Fibroblast of villous mesenchyme (primary cell): ENCODE measurements at regions not wholly inside any gene's neighbourhood (a gene's known extent, or its start where the extent isn't known, plus 50 kb on each side); places are given as distances from the start of the nearest gene placed in this dataset.
"Not testable (repeated sequence)": the region's sequence is repeated elsewhere in the genome, so short reads cannot be mapped to it uniquely, and the experiment has no call there.

Experiments used
- DNase-seq: peaks from one replicate; pipeline ENCODE4 v3.0.0-alpha.2; 2010; ENCODE audit warnings: low read depth
- H3K4me3 ChIP-seq: 2 replicates; pipeline ENCODE4 v1.5.1; 2011; ENCODE audit warnings: low read depth, mild to moderate bottlenecking, low read length
- TF ChIP-seq, protein P1 (sequence below): IDR thresholded peaks from 2 replicates; pipeline ENCODE4 v1.5.1; 2012; ENCODE audit warnings: low read depth, mild to moderate bottlenecking, low read length; ENCODE audit not compliant: insufficient read depth

DNA sequence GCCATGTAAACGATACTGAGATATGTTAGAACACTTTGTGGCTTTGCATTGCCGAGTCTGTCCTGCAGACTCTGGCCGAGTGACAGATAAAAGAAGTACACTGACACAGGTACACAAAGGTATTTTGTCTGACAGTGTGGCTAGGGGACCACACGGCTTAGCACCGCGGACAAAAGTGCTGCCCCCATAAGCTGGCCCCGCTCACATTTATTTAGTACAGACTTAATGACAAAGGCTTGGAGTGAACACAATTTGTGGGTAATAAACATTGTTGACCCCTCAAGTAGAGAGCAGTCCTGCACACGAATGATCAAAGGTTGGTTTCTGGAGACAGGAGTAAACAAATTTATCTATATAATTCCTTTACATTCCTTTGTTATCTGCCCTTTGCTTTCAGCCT lies 976.8 kb downstream of the TRAM1L1 start:
- TF ChIP-seq, protein P1, sequence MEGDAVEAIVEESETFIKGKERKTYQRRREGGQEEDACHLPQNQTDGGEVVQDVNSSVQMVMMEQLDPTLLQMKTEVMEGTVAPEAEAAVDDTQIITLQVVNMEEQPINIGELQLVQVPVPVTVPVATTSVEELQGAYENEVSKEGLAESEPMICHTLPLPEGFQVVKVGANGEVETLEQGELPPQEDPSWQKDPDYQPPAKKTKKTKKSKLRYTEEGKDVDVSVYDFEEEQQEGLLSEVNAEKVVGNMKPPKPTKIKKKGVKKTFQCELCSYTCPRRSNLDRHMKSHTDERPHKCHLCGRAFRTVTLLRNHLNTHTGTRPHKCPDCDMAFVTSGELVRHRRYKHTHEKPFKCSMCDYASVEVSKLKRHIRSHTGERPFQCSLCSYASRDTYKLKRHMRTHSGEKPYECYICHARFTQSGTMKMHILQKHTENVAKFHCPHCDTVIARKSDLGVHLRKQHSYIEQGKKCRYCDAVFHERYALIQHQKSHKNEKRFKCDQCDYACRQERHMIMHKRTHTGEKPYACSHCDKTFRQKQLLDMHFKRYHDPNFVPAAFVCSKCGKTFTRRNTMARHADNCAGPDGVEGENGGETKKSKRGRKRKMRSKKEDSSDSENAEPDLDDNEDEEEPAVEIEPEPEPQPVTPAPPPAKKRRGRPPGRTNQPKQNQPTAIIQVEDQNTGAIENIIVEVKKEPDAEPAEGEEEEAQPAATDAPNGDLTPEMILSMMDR = no peak
- DNase-seq = no peak
- no peak overlapping the region for H3K4me3 ChIP-seq

DNA sequence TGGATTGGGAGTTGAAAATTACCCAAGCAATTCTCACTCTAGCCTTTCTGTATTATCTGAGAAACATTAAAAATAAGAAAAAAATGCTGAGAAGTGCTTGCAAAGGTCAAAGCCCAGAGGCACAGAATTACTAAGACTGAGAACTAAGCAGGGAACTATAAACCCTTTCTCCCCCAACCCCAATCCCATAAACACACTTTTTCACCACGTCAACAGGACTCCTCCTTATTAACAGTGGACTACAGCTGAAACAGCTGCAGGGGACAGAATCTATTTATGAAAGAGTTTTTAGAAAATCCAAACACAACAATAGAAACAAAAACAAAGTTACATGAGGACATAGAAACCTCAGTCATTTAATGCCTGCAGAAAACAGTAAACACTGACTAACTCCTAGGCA lies 984.1 kb downstream of the TRAM1L1 start:
- DNase-seq = peak; percentile 12
- H3K4me3 ChIP-seq = no peak overlapping the region
- TF ChIP-seq, protein P1 = no peak

DNA sequence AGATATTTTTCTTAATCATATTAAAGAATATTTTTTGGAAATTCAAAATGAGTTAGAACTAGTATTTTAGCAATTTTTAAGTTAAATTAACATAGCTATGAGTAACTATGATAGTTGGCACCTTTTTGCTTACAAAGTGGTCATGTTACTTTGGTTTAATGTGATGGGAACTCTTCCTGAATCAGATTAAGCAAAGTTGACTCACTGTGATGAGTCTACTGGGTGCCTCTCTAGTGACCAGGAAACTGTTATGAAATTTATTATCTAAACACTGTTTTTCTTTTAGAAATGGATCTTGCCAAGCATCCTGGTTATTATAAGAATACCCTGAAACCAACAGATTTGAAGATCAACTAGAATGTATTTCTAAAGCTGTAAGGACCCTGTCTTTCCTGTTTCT lies 985.8 kb downstream of the TRAM1L1 start:
- H3K4me3 ChIP-seq = no peak overlapping the region
- no peak for DNase-seq
- TF ChIP-seq, protein P1 = no peak

DNA sequence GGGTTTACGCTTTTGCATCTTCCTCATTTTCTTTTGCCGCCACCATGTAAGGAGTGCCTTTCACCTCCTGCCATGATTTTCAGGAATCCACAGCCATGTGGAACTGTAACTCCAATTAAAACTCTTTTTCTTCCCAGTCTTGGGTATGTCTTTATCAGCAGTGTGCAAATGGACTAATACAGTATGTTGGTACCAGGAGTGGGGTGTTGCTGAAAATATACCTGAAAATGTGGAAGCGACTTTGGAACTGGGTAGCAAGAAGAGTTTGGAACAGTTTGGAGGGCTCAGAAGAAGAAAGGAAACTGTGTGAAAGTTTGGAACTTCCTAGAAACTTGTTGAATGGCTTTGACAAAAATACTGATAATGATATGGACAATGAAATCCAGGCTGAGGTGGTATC lies 983.9 kb upstream of the NDST4 start:
- not testable (repeated sequence) for H3K4me3 ChIP-seq, DNase-seq

DNA sequence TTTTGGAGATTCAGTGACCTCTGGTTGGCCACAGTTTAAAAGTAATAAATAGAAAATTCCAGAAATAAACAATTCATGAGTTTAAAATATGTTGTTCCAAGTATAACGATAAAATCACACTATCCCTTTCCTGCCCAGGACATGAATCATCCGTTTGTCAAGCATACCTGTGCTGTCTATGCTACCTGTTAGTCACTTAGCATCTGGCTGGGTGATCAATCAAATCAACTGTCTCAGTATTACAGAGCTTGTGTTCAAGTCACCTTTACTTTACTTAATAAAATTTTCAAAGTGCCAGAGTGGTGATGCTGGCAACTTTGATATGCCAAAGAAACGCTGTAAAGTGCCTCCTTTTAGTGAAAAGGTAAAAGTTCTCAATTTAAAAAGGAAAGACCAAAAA lies 979.5 kb upstream of the NDST4 start:
- no peak overlapping the region for H3K4me3 ChIP-seq
- DNase-seq = no peak
- TF ChIP-seq, protein P1 = no peak

DNA sequence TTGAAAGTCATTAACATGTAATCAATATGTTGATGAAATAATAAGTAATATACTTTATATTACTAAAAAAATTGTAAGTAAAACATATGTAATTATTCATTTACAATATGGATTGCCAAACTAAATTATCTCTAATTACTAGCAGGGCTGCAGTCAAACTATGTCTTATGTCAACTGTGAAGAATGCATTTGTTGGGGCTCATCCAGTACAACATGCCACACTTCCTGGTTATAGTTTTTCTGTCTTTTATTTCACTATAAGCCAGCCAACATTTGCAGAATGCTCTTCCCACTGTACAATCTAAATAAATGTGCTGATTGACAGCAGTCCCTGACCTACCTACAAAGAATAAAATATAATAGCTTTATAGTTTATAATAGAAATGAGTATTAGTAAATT lies 975.4 kb upstream of the NDST4 start:
- DNase-seq = no peak
- H3K4me3 ChIP-seq = no peak overlapping the region
- TF ChIP-seq, protein P1 = no peak

DNA sequence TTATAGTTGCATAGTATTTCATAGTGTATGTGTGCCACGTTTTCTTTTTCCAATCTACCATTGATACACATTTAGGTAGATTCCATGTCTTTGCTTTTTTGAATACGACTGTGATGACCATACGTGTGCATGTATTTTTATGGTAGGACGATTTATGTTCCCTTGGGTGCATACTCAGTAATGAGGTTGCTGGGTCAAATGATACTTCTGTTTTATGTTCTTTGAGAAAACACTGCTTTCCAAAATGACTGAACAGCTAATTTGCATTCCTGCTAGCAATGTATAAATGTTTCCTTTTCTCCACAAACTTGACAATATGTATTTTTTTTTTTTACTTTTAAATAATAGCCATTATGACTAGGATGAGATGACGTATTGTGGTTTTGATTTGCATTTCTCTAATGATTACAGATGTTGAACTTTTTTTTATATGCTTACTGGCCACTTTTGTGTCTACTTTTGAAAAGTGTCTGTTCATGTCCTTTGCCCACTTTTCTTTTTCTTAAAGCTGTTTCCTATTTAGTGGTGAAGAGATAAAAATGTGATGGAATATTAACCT lies 969.5 kb upstream of the NDST4 start:
- no peak for DNase-seq
- TF ChIP-seq, protein P1 = no peak
- no peak overlapping the region for H3K4me3 ChIP-seq
